ENCODE measurements at regions not wholly inside any gene's neighbourhood (a gene's known extent, or its start where the extent isn't known, plus 50 kb on each side); places are given as distances from the start of the nearest gene placed in this dataset.

DNA sequence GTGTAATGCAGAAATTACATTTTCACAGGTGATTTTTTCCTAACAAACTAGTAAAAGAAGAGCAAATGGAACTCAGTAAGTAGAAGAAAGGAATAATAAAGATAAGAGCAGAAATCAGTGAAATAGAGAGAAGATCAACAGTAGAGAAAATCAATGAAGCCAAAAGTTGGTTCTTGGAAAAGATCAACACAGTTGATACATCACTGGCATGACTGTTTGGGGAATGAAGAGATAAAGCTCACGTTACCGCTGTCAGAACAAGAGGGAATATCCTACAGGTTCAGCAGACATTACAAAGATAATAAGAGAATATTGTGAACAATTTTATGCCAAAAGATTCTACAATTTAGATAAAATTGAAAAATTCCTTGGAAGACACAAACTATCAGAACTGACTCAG is 146.4 kb downstream of the ACTR3B start:
- no peak for DNase-seq (ENCODE audit: low spot score in 2 of 2, unreplicated experiment in 2 of 2)
- no peak overlapping the region for H3K4me3 Mint-ChIP-seq
- peaks cover 23% of the 10 kb centered on the region for H3K27me3 Mint-ChIP-seq (ENCODE audit: low read depth)
- H3K4me1 Mint-ChIP-seq, result peaks cover 27% of the 10 kb centered on the region
- TF ChIP-seq, protein P1, sequence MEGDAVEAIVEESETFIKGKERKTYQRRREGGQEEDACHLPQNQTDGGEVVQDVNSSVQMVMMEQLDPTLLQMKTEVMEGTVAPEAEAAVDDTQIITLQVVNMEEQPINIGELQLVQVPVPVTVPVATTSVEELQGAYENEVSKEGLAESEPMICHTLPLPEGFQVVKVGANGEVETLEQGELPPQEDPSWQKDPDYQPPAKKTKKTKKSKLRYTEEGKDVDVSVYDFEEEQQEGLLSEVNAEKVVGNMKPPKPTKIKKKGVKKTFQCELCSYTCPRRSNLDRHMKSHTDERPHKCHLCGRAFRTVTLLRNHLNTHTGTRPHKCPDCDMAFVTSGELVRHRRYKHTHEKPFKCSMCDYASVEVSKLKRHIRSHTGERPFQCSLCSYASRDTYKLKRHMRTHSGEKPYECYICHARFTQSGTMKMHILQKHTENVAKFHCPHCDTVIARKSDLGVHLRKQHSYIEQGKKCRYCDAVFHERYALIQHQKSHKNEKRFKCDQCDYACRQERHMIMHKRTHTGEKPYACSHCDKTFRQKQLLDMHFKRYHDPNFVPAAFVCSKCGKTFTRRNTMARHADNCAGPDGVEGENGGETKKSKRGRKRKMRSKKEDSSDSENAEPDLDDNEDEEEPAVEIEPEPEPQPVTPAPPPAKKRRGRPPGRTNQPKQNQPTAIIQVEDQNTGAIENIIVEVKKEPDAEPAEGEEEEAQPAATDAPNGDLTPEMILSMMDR (IDR thresholded peaks at IDR 0.05; ENCODE audit: unreplicated experiment), result no peak
- no peak overlapping the region for H3K27ac Mint-ChIP-seq
- no peaks in the 10 kb centered on the region for H3K36me3 Mint-ChIP-seq
- no peaks in the 10 kb centered on the region for H3K9me3 Mint-ChIP-seq

DNA sequence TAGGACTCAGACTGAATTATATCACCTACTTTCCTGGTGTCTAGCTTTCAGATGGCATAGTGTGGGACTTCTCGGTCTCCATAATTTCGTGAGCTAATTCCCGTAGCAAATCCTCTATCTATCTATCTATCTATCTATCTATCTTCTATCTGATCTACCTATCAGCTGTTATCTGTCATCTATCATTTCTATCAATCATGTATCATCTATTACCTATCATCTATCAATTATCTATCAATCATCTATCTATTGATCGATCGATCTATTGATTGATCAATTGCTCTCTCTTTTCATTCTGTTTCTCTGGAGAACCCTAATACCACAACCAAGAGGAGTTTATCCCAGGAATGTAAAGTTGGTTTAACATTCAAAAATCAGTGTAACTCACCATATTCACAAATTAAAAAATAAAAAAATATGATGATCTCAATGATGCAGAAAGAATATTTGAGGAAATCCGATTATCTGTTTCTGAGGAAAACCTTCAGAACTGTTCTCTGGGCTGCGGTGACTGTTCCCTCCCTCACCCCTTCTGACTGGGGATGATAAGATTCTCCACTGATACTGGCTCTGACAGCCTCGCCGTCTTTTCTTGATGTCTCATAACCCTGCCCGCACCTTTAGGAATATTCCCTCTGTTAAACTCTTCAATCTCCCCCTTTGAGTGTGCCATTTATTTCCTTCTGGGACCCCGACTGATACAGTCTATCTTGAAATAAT is 147.7 kb downstream of the ACTR3B start:
- H3K9me3 Mint-ChIP-seq, result no peaks in the 10 kb centered on the region
- peaks cover 29% of the 10 kb centered on the region for H3K4me1 Mint-ChIP-seq
- H3K4me3 Mint-ChIP-seq, result no peak overlapping the region
- no peaks in the 10 kb centered on the region for H3K36me3 Mint-ChIP-seq
- DNase-seq (ENCODE audit: low spot score in 2 of 2, unreplicated experiment in 2 of 2), result no peak
- no peak overlapping the region for H3K27ac Mint-ChIP-seq
- peaks cover 23% of the 10 kb centered on the region for H3K27me3 Mint-ChIP-seq (ENCODE audit: low read depth)
- TF ChIP-seq, protein P1 (IDR thresholded peaks at IDR 0.05; ENCODE audit: unreplicated experiment), result no peak

DNA sequence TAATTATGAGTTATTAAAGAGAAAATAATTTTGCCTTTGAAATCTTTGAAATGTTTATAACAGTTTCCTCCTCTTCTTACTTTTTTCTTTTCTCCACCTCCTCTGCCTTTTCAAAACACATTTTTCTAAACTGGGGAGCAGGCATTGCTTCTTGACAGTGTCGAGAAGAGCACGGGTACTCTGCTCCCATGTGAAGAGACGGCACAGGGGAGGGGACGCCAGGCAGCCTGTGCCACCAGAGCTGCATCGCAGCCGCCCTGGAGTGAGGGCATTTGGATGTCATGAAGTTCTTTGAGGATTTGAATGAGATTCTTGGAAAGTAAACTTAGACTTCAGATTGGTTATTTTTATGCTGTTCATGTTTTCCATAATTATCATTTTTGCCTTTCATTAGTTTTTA is 149.7 kb downstream of the ACTR3B start:
- TF ChIP-seq, protein P1 (IDR thresholded peaks at IDR 0.05; ENCODE audit: unreplicated experiment), result no peak
- H3K4me1 Mint-ChIP-seq, result peaks cover 26% of the 10 kb centered on the region
- no peak overlapping the region for H3K4me3 Mint-ChIP-seq
- no peaks in the 10 kb centered on the region for H3K9me3 Mint-ChIP-seq
- H3K27me3 Mint-ChIP-seq (ENCODE audit: low read depth), result peaks cover 20% of the 10 kb centered on the region
- H3K36me3 Mint-ChIP-seq, result no peaks in the 10 kb centered on the region
- no peak overlapping the region for H3K27ac Mint-ChIP-seq
- no peak for DNase-seq (ENCODE audit: low spot score in 2 of 2, unreplicated experiment in 2 of 2)

DNA sequence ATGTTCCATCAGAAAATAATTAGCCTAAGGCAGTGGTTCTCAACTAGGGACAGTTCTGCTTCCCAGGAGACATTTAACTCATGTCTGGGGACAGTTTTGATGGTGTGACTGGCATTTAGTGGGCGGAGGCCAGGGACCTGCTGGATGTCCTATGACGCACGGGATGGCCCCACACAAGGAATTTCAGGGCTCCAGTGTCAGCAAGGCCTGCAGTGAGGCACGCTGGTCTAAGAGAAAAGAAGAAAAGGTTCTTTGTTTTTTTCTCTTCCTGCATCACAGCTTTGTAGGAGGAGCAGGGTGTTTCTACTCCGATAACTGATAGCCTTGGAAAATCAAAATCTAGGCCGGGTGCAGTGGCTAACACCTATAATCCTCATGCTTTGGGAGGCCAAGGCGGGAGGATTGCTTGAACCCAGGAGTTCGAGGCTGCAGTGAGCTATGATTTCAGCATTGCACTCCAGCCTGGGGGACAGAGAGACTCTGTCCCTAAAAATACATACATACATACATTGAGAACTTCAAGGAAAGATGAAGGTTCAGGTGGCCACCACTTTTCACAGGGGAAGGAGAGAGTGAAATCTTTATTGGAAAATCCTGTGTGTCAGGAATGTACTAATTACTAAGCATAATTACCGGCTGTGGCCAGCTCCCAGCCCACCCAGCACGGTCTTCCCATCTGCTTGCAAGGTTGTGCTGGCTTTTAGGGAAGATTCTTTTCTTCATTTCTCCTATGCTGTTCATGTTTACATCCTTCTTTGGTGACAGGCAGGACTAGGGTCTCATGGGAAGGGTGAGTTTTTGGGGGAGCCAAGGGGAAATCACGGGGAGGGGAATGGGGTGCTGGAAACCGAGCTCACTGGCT is 150.4 kb downstream of the ACTR3B start:
- Mint-ChIP-seq H3K4me1 (peaks cover 26% of the 10 kb centered on the region), H3K36me3 (no peaks in the 10 kb centered on the region), H3K4me3 (no peak overlapping the region), H3K9me3 (no peaks in the 10 kb centered on the region), H3K27me3 (ENCODE audit: low read depth) (peaks cover 18% of the 10 kb centered on the region), H3K27ac (no peak overlapping the region)
- DNase-seq (ENCODE audit: low spot score in 2 of 2, unreplicated experiment in 2 of 2), result no peak
- TF ChIP-seq, protein P1 (IDR thresholded peaks at IDR 0.05; ENCODE audit: unreplicated experiment), result no peak

DNA sequence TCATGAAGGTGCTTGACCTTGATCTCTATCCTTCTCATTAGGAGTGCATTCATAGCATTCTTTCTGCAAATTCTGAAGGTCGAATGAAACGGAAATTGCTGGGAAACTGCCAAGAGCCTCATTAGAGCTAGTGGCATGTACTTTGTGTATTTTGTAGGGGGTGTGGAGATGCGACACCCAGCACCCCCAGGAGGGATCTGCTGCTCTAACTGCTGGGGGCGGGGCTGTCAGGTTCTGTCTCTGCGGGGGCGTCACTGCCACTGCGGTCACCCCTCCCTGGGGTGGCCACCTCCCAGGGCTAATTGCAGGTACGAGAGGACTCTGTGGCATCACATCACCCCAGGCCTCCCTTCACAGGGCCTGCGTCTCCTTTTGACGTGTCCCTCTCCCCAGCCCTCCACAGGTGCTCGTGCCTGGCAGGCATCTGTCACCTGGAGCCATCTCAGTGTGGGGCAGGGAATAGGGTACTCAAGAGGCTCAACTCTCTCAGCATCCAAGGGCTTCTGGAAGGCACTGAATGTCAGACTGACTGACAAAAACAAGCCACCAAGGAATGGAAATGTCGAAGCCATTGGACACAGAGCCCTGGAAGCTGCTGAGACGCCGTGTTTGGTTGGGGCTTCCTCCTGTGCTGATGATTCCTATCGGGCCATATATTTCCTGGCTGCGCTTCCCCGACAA is 151.1 kb downstream of the ACTR3B start:
- Mint-ChIP-seq H3K27ac (no peak overlapping the region), H3K4me1 (peaks cover 26% of the 10 kb centered on the region), H3K9me3 (no peaks in the 10 kb centered on the region), H3K27me3 (ENCODE audit: low read depth) (peaks cover 13% of the 10 kb centered on the region), H3K36me3 (no peaks in the 10 kb centered on the region), H3K4me3 (no peak overlapping the region)
- no peak for DNase-seq (ENCODE audit: low spot score in 2 of 2, unreplicated experiment in 2 of 2)
- TF ChIP-seq, protein P1 (IDR thresholded peaks at IDR 0.05; ENCODE audit: unreplicated experiment), result no peak

All from mesothelial cell of epicardium (in vitro differentiated cells).